HCT116 (cell line): ENCODE measurements at regions not wholly inside any gene's neighbourhood (a gene's known extent, or its start where the extent isn't known, plus 50 kb on each side); places are given as distances from the start of the nearest gene placed in this dataset.

Experiments
- ATAC-seq: fragments of 200-7000 bp; cut with Tn5 transposase; 2 replicates; pipeline ENCODE4 v1.9.1; 2020; ENCODE audit warnings: mild to moderate bottlenecking, moderate library complexity
- BruUV-seq: library from RNA; stranded (reverse); fragments of 400-500 nt; replicated peaks from 2 replicates; lab custom pipeline; 2021; lab: Mats Ljungman, UMichigan
- CTCF ChIA-PET: fragments of 300-600 bp; sonication (Branson Sonifier 250); formaldehyde crosslinking; loops from one replicate; lab custom pipeline; 2021; ENCODE audit warnings: antibody characterized with exemption; lab: Charles Lee
- POLR2A ChIA-PET: fragments of 300-600, 350-600 bp; sonication (Branson Sonifier 250); formaldehyde crosslinking; loops from one replicate; lab custom pipeline; 2021; ENCODE audit warnings: antibody characterized with exemption; lab: Charles Lee
- RAD21 ChIA-PET, 2 experiments: fragments of 300-600 bp; sonication (Branson Sonifier 250); formaldehyde crosslinking; loops; one replicate each; lab custom pipeline; 2023; ENCODE audit warnings: low total read pairs in 2 of 2; ENCODE audit not compliant: uncharacterized antibody in 2 of 2, unreplicated experiment in 2 of 2, low non-redundant PET in 1 of 2; lab: Charles Lee
- DNase-seq: peaks from one replicate; pipeline ENCODE4 v3.0.0-alpha.2; 2010; ENCODE audit warnings: low read depth, low spot score
- H2AFZ ChIP-seq: fragments of 200-600 bp; shearing (Covaris generic), sonication (generic); 2 replicates; pipeline ENCODE4 v1.6.1; 2017; ENCODE audit warnings: low read depth, mixed run types, mixed read lengths, antibody characterized with exemption, low read length; ENCODE audit not compliant: poor library complexity, severe bottlenecking
- H3K27ac ChIP-seq: 2 replicates; pipeline ENCODE4 v1.5.1; 2012; ENCODE audit warnings: low read depth, low read length
- H3K27me3 ChIP-seq: fragments of 200-600 bp; sonication (generic); 2 replicates; pipeline ENCODE4 v1.6.1; 2016; ENCODE audit warnings: mixed run types, low read length, mixed read lengths; ENCODE audit not compliant: insufficient read depth
- H3K36me3 ChIP-seq, 2 experiments: fragments of 200-500 bp in 1 of 2; fragments of 200-600 bp in 1 of 2; sonication (Bioruptor generic) in 1 of 2; sonication (generic) in 1 of 2; 2 replicates each; pipeline versions ENCODE4 v1.5.1 to v1.6.1; 2014 to 2016; ENCODE audit warnings: low read length in 2 of 2, inconsistent platforms in 1 of 2, mixed read lengths in 1 of 2, mixed run types in 1 of 2; ENCODE audit not compliant: insufficient read depth in 2 of 2, control insufficient read depth in 1 of 2
- H3K4me1 ChIP-seq, 2 experiments: fragments of 200-600 bp in 1 of 2; sonication (generic) in 1 of 2; 2 replicates each; pipeline versions ENCODE4 v1.5.1 to v1.6.1; 2012 to 2017; ENCODE audit warnings: low read length in 2 of 2, inconsistent platforms in 1 of 2, mild to moderate bottlenecking in 1 of 2, mixed read lengths in 1 of 2, mixed run types in 1 of 2, moderate library complexity in 1 of 2; ENCODE audit not compliant: insufficient read depth in 2 of 2, control insufficient read depth in 1 of 2
- H3K4me2 ChIP-seq: fragments of 200-600 bp; sonication (generic); 2 replicates; pipeline ENCODE4 v1.6.1; 2017; ENCODE audit warnings: mixed run types, low read length, mixed read lengths
- H3K4me3 ChIP-seq, 2 experiments: fragments of 200-600 bp in 1 of 2; sonication (generic) in 1 of 2; replicated peaks in 1 of 2; 2 replicates each; pipeline ENCODE4 v1.5.1; 2011 to 2016; ENCODE audit warnings: low read length in 2 of 2, control low read depth in 1 of 2, low read depth in 1 of 2, mild to moderate bottlenecking in 1 of 2, mixed read lengths in 1 of 2, mixed run types in 1 of 2
- H3K79me2 ChIP-seq: fragments of 200-600 bp; sonication (generic); 2 replicates; pipeline ENCODE4 v1.6.1; 2017; ENCODE audit warnings: mild to moderate bottlenecking, mixed run types, low read length, moderate library complexity, mixed read lengths; ENCODE audit not compliant: insufficient read depth
- H3K9ac ChIP-seq: fragments of 200-600 bp; sonication (generic); 2 replicates; pipeline ENCODE4 v1.6.1; 2016; ENCODE audit warnings: low read length, mixed read lengths
- H3K9me2 ChIP-seq: fragments of 200-600 bp; sonication (generic), shearing (Covaris generic); 2 replicates; pipeline ENCODE4 v1.6.1; 2017; ENCODE audit warnings: mixed run types, mild to moderate bottlenecking, moderate library complexity; ENCODE audit not compliant: insufficient read depth
- H3K9me3 ChIP-seq, 2 experiments: fragments of 200-500 bp in 1 of 2; fragments of 200-600 bp in 1 of 2; sonication (Bioruptor generic) in 1 of 2; sonication (generic) in 1 of 2; 2 replicates each; pipeline ENCODE4 v1.6.1; 2014 to 2017; ENCODE audit warnings: low read length in 2 of 2, mixed read lengths in 2 of 2, inconsistent platforms in 1 of 2, low read depth in 1 of 2, mild to moderate bottlenecking in 1 of 2, mixed run types in 1 of 2, moderate library complexity in 1 of 2; ENCODE audit not compliant: control insufficient read depth in 1 of 2, insufficient read depth in 1 of 2
- H4K20me1 ChIP-seq: fragments of 200-600 bp; sonication (generic), shearing (Covaris generic); 2 replicates; pipeline ENCODE4 v1.6.1; 2017; ENCODE audit warnings: mixed run types, mild to moderate bottlenecking, moderate library complexity; ENCODE audit not compliant: insufficient read depth
- ATF3 ChIP-seq: IDR thresholded peaks from 2 replicates; pipeline ENCODE4 v1.6.1; 2012
- EGR1 ChIP-seq: IDR thresholded peaks from 2 replicates; pipeline ENCODE4 v1.6.1; 2012; ENCODE audit warnings: low read depth
- JUND ChIP-seq: IDR thresholded peaks from 2 replicates; pipeline ENCODE4 v1.6.1; 2012
- MAX ChIP-seq: IDR thresholded peaks from 2 replicates; pipeline ENCODE4 v1.6.1; 2012
- POLR2A ChIP-seq: IDR thresholded peaks from 2 replicates; pipeline ENCODE4 v1.7.0; 2011; ENCODE audit warnings: borderline replicate concordance; ENCODE audit not compliant: insufficient read depth, insufficient read length; ENCODE audit errors: extremely low read depth
- REST ChIP-seq: IDR thresholded peaks from 2 replicates; pipeline ENCODE4 v1.6.1; 2012; ENCODE audit warnings: low read depth
- SIN3A ChIP-seq: IDR thresholded peaks from 2 replicates; pipeline ENCODE4 v1.6.1; 2012; ENCODE audit warnings: low read depth
- SRF ChIP-seq: IDR thresholded peaks from 2 replicates; pipeline ENCODE4 v1.6.1; 2012; ENCODE audit warnings: low read depth
- ZBTB33 ChIP-seq: IDR thresholded peaks from 2 replicates; pipeline ENCODE4 v1.6.1; 2011; ENCODE audit warnings: mild to moderate bottlenecking, low read length, moderate library complexity; ENCODE audit not compliant: insufficient replicate concordance; ENCODE audit errors: extremely low read depth
- intact Hi-C: fragments of 100-400 bp; cut with micrococcal nuclease; formaldehyde crosslinking; loops from 2 replicates; pipeline ENCODE4 v1.10.0; 2022

GRCh38 chr2:63658176-63658968 is 69.6 kb downstream of the MDH1 start:
- Histone ChIP-seq H3K27ac (no peak overlapping the region), H3K27me3 (no peaks in the 10 kb centered on the region), H3K9me3 (no peaks in the 10 kb centered on the region), H3K4me3 (no peak overlapping the region), H4K20me1 (no peaks in the 10 kb centered on the region)
- BruUV-seq = no TSS peak
- ATAC-seq = no peak
- intact Hi-C loops = no loop called here
- no peak for TF ChIP-seq JUND
- TF ChIP-seq REST = no peak
- no peak for TF ChIP-seq SRF
- no peak for TF ChIP-seq MAX
- TF ChIP-seq POLR2A = no peak
- TF ChIP-seq EGR1 = no peak
- no peak for TF ChIP-seq SIN3A
- no peak for TF ChIP-seq ZBTB33
- TF ChIP-seq ATF3 = no peak
- TF ChIP-seq, all 23 proteins: peak for 0
- Histone ChIP-seq H3K4me1 (no peaks in the 10 kb centered on the region), H3K36me3 (no peaks in the 10 kb centered on the region), H2AFZ (no peak overlapping the region), H3K9me2 (no peaks in the 10 kb centered on the region), H3K9ac (no peak overlapping the region), H3K4me2 (no peak overlapping the region), H3K79me2 (no peaks in the 10 kb centered on the region)
- ChIA-PET POLR2A (interaction anchor here (1.3 kb wide), 1 partner anchor 20 kb away, joined by 3 read pairs; no protein-coding TSS in a partner anchor), RAD21 (no interaction called here), CTCF (no interaction called here)
- DNase-seq = no peak
